ENCODE measurements at regions not wholly inside any gene's neighbourhood (a gene's known extent, or its start where the extent isn't known, plus 50 kb on each side); places are given as distances from the start of the nearest gene placed in this dataset.
A peak's percentile ranks its signal among the peaks of the same experiment; 100 is the strongest.

DNA sequence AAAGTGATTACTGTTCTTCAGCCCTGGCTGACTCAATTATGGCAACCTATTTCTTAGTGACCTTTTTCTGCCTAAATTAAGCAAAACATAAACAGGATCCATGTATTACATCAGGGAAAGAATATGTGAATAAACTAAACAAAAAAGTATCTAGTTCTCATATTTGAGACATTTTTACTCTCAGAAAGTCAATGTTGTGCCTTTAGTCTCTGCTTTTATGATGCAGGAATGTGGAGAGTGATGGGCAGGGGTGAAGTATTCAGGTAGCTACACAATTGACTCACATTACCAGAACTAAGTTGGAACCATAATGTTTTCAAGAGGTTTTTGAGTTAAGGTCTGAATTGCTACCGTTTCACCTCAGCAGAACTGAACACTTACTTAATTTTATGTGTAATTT lies 462.7 kb upstream of the CXADR start:
- no peak overlapping the region for H3K4me3 ChIP-seq
- ATAC-seq (peak; percentile 65), DNase-seq (ENCODE audit: low spot score) (peak; percentile 37)
- no peak overlapping the region for H2AFZ ChIP-seq
- H3K27me3 ChIP-seq (ENCODE audit: insufficient read depth): no peaks in the 10 kb centered on the region
- H3K27ac ChIP-seq (ENCODE audit: low read depth): no peak overlapping the region
- peaks cover 31% of the 10 kb centered on the region for H3K4me1 Mint-ChIP-seq
- TF ChIP-seq STAT1 (IDR thresholded peaks at IDR 0.05; ENCODE audit: unreplicated experiment) (no peak), EZH2 (IDR thresholded peaks at IDR 0.05; ENCODE audit: low read depth, unreplicated experiment) (no peak), EZH2phosphoT487 (IDR thresholded peaks at IDR 0.05; ENCODE audit: unreplicated experiment) (no peak), NANOG (IDR thresholded peaks at IDR 0.05; ENCODE audit: borderline replicate concordance) (no peak), POLR2AphosphoS5 (IDR thresholded peaks at IDR 0.05; ENCODE audit: low read depth) (no peak), JUNB (IDR thresholded peaks at IDR 0.05; ENCODE audit: unreplicated experiment) (no peak), ZNF114 (CRISPR knock-in tag; IDR thresholded peaks at IDR 0.05) (no peak), ZNF331 (CRISPR knock-in tag; IDR thresholded peaks at IDR 0.05; ENCODE audit: low read depth) (no peak), CREB1 (CRISPR knock-in tag; IDR thresholded peaks at IDR 0.05; ENCODE audit: low read depth) (no peak)
- TF ChIP-seq, protein P1, sequence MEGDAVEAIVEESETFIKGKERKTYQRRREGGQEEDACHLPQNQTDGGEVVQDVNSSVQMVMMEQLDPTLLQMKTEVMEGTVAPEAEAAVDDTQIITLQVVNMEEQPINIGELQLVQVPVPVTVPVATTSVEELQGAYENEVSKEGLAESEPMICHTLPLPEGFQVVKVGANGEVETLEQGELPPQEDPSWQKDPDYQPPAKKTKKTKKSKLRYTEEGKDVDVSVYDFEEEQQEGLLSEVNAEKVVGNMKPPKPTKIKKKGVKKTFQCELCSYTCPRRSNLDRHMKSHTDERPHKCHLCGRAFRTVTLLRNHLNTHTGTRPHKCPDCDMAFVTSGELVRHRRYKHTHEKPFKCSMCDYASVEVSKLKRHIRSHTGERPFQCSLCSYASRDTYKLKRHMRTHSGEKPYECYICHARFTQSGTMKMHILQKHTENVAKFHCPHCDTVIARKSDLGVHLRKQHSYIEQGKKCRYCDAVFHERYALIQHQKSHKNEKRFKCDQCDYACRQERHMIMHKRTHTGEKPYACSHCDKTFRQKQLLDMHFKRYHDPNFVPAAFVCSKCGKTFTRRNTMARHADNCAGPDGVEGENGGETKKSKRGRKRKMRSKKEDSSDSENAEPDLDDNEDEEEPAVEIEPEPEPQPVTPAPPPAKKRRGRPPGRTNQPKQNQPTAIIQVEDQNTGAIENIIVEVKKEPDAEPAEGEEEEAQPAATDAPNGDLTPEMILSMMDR (conservative IDR thresholded peaks at IDR 0.05; ENCODE audit: low read depth in 2 of 2): no peak
- TF ChIP-seq, protein P2, sequence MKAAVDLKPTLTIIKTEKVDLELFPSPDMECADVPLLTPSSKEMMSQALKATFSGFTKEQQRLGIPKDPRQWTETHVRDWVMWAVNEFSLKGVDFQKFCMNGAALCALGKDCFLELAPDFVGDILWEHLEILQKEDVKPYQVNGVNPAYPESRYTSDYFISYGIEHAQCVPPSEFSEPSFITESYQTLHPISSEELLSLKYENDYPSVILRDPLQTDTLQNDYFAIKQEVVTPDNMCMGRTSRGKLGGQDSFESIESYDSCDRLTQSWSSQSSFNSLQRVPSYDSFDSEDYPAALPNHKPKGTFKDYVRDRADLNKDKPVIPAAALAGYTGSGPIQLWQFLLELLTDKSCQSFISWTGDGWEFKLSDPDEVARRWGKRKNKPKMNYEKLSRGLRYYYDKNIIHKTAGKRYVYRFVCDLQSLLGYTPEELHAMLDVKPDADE (IDR thresholded peaks at IDR 0.05): no peak
- TF ChIP-seq, protein P3, sequence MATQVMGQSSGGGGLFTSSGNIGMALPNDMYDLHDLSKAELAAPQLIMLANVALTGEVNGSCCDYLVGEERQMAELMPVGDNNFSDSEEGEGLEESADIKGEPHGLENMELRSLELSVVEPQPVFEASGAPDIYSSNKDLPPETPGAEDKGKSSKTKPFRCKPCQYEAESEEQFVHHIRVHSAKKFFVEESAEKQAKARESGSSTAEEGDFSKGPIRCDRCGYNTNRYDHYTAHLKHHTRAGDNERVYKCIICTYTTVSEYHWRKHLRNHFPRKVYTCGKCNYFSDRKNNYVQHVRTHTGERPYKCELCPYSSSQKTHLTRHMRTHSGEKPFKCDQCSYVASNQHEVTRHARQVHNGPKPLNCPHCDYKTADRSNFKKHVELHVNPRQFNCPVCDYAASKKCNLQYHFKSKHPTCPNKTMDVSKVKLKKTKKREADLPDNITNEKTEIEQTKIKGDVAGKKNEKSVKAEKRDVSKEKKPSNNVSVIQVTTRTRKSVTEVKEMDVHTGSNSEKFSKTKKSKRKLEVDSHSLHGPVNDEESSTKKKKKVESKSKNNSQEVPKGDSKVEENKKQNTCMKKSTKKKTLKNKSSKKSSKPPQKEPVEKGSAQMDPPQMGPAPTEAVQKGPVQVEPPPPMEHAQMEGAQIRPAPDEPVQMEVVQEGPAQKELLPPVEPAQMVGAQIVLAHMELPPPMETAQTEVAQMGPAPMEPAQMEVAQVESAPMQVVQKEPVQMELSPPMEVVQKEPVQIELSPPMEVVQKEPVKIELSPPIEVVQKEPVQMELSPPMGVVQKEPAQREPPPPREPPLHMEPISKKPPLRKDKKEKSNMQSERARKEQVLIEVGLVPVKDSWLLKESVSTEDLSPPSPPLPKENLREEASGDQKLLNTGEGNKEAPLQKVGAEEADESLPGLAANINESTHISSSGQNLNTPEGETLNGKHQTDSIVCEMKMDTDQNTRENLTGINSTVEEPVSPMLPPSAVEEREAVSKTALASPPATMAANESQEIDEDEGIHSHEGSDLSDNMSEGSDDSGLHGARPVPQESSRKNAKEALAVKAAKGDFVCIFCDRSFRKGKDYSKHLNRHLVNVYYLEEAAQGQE (IDR thresholded peaks at IDR 0.05; ENCODE audit: unreplicated experiment): no peak
- TF ChIP-seq, protein P4, sequence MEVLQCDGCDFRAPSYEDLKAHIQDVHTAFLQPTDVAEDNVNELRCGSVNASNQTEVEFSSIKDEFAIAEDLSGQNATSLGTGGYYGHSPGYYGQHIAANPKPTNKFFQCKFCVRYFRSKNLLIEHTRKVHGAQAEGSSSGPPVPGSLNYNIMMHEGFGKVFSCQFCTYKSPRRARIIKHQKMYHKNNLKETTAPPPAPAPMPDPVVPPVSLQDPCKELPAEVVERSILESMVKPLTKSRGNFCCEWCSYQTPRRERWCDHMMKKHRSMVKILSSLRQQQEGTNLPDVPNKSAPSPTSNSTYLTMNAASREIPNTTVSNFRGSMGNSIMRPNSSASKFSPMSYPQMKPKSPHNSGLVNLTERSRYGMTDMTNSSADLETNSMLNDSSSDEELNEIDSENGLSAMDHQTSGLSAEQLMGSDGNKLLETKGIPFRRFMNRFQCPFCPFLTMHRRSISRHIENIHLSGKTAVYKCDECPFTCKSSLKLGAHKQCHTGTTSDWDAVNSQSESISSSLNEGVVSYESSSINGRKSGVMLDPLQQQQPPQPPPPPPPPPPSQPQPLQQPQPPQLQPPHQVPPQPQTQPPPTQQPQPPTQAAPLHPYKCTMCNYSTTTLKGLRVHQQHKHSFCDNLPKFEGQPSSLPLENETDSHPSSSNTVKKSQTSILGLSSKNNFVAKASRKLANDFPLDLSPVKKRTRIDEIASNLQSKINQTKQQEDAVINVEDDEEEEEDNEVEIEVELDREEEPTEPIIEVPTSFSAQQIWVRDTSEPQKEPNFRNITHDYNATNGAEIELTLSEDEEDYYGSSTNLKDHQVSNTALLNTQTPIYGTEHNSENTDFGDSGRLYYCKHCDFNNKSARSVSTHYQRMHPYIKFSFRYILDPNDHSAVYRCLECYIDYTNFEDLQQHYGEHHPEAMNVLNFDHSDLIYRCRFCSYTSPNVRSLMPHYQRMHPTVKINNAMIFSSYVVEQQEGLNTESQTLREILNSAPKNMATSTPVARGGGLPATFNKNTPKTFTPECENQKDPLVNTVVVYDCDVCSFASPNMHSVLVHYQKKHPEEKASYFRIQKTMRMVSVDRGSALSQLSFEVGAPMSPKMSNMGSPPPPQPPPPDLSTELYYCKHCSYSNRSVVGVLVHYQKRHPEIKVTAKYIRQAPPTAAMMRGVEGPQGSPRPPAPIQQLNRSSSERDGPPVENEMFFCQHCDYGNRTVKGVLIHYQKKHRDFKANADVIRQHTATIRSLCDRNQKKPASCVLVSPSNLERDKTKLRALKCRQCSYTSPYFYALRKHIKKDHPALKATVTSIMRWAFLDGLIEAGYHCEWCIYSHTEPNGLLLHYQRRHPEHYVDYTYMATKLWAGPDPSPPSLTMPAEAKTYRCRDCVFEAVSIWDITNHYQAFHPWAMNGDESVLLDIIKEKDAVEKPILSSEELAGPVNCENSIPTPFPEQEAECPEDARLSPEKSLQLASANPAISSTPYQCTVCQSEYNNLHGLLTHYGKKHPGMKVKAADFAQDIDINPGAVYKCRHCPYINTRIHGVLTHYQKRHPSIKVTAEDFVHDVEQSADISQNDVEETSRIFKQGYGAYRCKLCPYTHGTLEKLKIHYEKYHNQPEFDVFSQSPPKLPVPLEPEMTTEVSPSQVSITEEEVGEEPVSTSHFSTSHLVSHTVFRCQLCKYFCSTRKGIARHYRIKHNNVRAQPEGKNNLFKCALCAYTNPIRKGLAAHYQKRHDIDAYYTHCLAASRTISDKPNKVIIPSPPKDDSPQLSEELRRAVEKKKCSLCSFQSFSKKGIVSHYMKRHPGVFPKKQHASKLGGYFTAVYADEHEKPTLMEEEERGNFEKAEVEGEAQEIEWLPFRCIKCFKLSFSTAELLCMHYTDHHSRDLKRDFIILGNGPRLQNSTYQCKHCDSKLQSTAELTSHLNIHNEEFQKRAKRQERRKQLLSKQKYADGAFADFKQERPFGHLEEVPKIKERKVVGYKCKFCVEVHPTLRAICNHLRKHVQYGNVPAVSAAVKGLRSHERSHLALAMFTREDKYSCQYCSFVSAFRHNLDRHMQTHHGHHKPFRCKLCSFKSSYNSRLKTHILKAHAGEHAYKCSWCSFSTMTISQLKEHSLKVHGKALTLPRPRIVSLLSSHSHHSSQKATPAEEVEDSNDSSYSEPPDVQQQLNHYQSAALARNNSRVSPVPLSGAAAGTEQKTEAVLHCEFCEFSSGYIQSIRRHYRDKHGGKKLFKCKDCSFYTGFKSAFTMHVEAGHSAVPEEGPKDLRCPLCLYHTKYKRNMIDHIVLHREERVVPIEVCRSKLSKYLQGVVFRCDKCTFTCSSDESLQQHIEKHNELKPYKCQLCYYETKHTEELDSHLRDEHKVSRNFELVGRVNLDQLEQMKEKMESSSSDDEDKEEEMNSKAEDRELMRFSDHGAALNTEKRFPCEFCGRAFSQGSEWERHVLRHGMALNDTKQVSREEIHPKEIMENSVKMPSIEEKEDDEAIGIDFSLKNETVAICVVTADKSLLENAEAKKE (CRISPR knock-in tag; IDR thresholded peaks at IDR 0.05): no peak
- no peak overlapping the region for H3K4me2 ChIP-seq
- no peaks in the 10 kb centered on the region for H3K79me2 ChIP-seq (replicated peaks; ENCODE audit: insufficient read depth)
- 0 out of 2 replicates have a peak, but pooled peaks cover 3% of the 10 kb centered on the region for H3K36me3 ChIP-seq (ENCODE audit: insufficient read depth)
- no peak overlapping the region for H3K4me3 Mint-ChIP-seq
- no peaks in the 10 kb centered on the region for H4K20me1 ChIP-seq (replicated peaks; ENCODE audit: insufficient read depth)
- peaks cover 1% of the 10 kb centered on the region for H3K27me3 Mint-ChIP-seq (ENCODE audit: insufficient read depth, low read depth, poor library complexity)
- H3K4me1 ChIP-seq (ENCODE audit: insufficient read depth): peaks cover 20% of the 10 kb centered on the region
- peaks cover 26% of the 10 kb centered on the region for H3K36me3 Mint-ChIP-seq (ENCODE audit: low read depth)
- H3K9me3 Mint-ChIP-seq: peaks cover 31% of the 10 kb centered on the region
- H3K9me2 ChIP-seq (ENCODE audit: insufficient read depth): no peaks in the 10 kb centered on the region
- H3K27ac Mint-ChIP-seq: 0 out of 2 replicates have a peak overlapping the region, but pooled peaks have one; percentile 87
- no peaks in the 10 kb centered on the region for H3F3A ChIP-seq (replicated peaks; ENCODE audit: low read depth)

All from GM23338 (cell line).